ENCODE measurements at regions not wholly inside any gene's neighbourhood (a gene's known extent, or its start where the extent isn't known, plus 50 kb on each side); places are given as distances from the start of the nearest gene placed in this dataset.
A peak's percentile ranks its signal among the peaks of the same experiment; 100 is the strongest.
"Not testable (repeated sequence)": the region's sequence is repeated elsewhere in the genome, so short reads cannot be mapped to it uniquely, and the experiment has no call there.

GRCh38 chr12:59404109-59404650 is 191.6 kb upstream of the SLC16A7 start:
- no peak for DNase-seq (ENCODE audit: low read depth)

- DNase-seq (ENCODE audit: low read depth) = peak; percentile 60
Measured at GRCh38 chr12:59403259-59403932, 192.4 kb upstream of the SLC16A7 start.

- no peak for DNase-seq (ENCODE audit: low read depth)
Measured at GRCh38 chr12:59401862-59402261, 194.0 kb upstream of the SLC16A7 start.

GRCh38 chr12:59398164-59398563 is 197.7 kb upstream of the SLC16A7 start:
- no peak for DNase-seq (ENCODE audit: low read depth)

GRCh38 chr12:59396919-59397318 is 198.9 kb upstream of the SLC16A7 start:
- DNase-seq (ENCODE audit: low read depth) = no peak

GRCh38 chr12:59396519-59396918 is 199.3 kb upstream of the SLC16A7 start:
- no peak for DNase-seq (ENCODE audit: low read depth)

- not testable (repeated sequence) for DNase-seq (ENCODE audit: low read depth)
Measured at GRCh38 chr12:59395310-59395709, 200.5 kb upstream of the SLC16A7 start.

GRCh38 chr12:59393506-59393905 is 202.3 kb upstream of the SLC16A7 start:
- DNase-seq (ENCODE audit: low read depth) = no peak

- DNase-seq (ENCODE audit: low read depth) = no peak
Measured at GRCh38 chr12:59389968-59390576, 205.8 kb upstream of the SLC16A7 start.

GRCh38 chr12:59388694-59389093 is 207.1 kb upstream of the SLC16A7 start:
- no peak for DNase-seq (ENCODE audit: low read depth)

- no peak for DNase-seq (ENCODE audit: low read depth)
Measured at GRCh38 chr12:59388176-59388575, 207.7 kb upstream of the SLC16A7 start.

- no peak for DNase-seq (ENCODE audit: low read depth)
Measured at GRCh38 chr12:59386236-59386635, 209.6 kb upstream of the SLC16A7 start.

GRCh38 chr12:59383079-59383822 is 212.6 kb upstream of the SLC16A7 start:
- no peak for DNase-seq (ENCODE audit: low read depth)

- DNase-seq (ENCODE audit: low read depth) = no peak
Measured at GRCh38 chr12:59382282-59383078, 213.3 kb upstream of the SLC16A7 start.

GRCh38 chr12:59381106-59381505 is 214.7 kb upstream of the SLC16A7 start:
- DNase-seq (ENCODE audit: low read depth) = no peak

- no peak for DNase-seq (ENCODE audit: low read depth)
Measured at GRCh38 chr12:59375633-59376032, 220.2 kb upstream of the SLC16A7 start.

GRCh38 chr12:59374783-59375182 is 221.0 kb upstream of the SLC16A7 start:
- no peak for DNase-seq (ENCODE audit: low read depth)

- no peak for DNase-seq (ENCODE audit: low read depth)
Measured at GRCh38 chr12:59372956-59373355, 222.9 kb upstream of the SLC16A7 start.

GRCh38 chr12:59370933-59371332 is 224.9 kb upstream of the SLC16A7 start:
- no peak for DNase-seq (ENCODE audit: low read depth)

- DNase-seq (ENCODE audit: low read depth) = no peak
Measured at GRCh38 chr12:59365133-59365532, 230.7 kb upstream of the SLC16A7 start.

GRCh38 chr12:59357811-59358210 is 238.0 kb upstream of the SLC16A7 start:
- no peak for DNase-seq (ENCODE audit: low read depth)

- not testable (repeated sequence) for DNase-seq (ENCODE audit: low read depth)
Measured at GRCh38 chr12:59346248-59346647, 249.6 kb upstream of the SLC16A7 start.
